GM12865 (cell line): ENCODE measurements at regions not wholly inside any gene's neighbourhood (a gene's known extent, or its start where the extent isn't known, plus 50 kb on each side); places are given as distances from the start of the nearest gene placed in this dataset.

ENCODE experiments used
- DNase-seq: peaks from one replicate; pipeline ENCODE4 v3.0.0; 2010; ENCODE audit warnings: low read depth
- H3K4me3 ChIP-seq: 2 replicates; pipeline ENCODE4 v1.5.1; 2011; ENCODE audit warnings: mild to moderate bottlenecking, low read depth, low read length, control low read depth
- CTCF ChIP-seq: IDR thresholded peaks from 2 replicates; pipeline ENCODE4 v1.5.1; 2011; ENCODE audit warnings: low read length, control low read depth, low read depth, inconsistent platforms; ENCODE audit not compliant: insufficient read depth; ENCODE audit errors: missing control alignments

- H3K4me3 ChIP-seq = no peak overlapping the region
- peak; percentile 13 for DNase-seq
Observed at GRCh38 chrX:20670611-20671010, 403.9 kb upstream of the RPS6KA3 start.

GRCh38 chrX:20668550-20668949 is 401.8 kb upstream of the RPS6KA3 start:
- H3K4me3 ChIP-seq = no peak overlapping the region
- DNase-seq = no peak
- no peak for TF ChIP-seq CTCF

More at GRCh38 chrX:20670611-20671010, 403.9 kb upstream of the RPS6KA3 start:
- no peak for TF ChIP-seq CTCF

GRCh38 chrX:20666331-20666730 is 399.6 kb upstream of the RPS6KA3 start:
- no peak for DNase-seq
- no peak overlapping the region for H3K4me3 ChIP-seq
- TF ChIP-seq CTCF = no peak

- H3K4me3 ChIP-seq = no peak overlapping the region
- no peak for TF ChIP-seq CTCF
- no peak for DNase-seq
Observed at GRCh38 chrX:20665481-20665880, 398.8 kb upstream of the RPS6KA3 start.

GRCh38 chrX:20664774-20665173 is 398.1 kb upstream of the RPS6KA3 start:
- TF ChIP-seq CTCF = no peak
- no peak overlapping the region for H3K4me3 ChIP-seq
- DNase-seq = no peak

- DNase-seq = no peak
- no peak for TF ChIP-seq CTCF
- H3K4me3 ChIP-seq = no peak overlapping the region
Observed at GRCh38 chrX:20664131-20664530, 397.4 kb upstream of the RPS6KA3 start.

- TF ChIP-seq CTCF = no peak
- no peak overlapping the region for H3K4me3 ChIP-seq
- DNase-seq = no peak
Observed at GRCh38 chrX:20663336-20663735, 396.6 kb upstream of the RPS6KA3 start.
